GM21576 (cell line): ENCODE measurements at regions not wholly inside any gene's neighbourhood (a gene's known extent, or its start where the extent isn't known, plus 50 kb on each side); places are given as distances from the start of the nearest gene placed in this dataset.
A peak's percentile ranks its signal among the peaks of the same experiment; 100 is the strongest.

Experiments used
- ATAC-seq: cut with Tn5 transposase; IDR thresholded peaks from one replicate; pipeline ENCODE4 v1.9.1; 2021; ENCODE audit warnings: mild to moderate bottlenecking, moderate library complexity; ENCODE audit not compliant: unreplicated experiment

- no peak for ATAC-seq
These were observed 72.0 kb downstream of the RGS12 start for GRCh38 chr4:3364634-3365314.

GRCh38 chr4:3365326-3365725, 72.5 kb downstream of the RGS12 start:
- no peak for ATAC-seq

GRCh38 chr4:3365871-3366842, 73.3 kb downstream of the RGS12 start:
- ATAC-seq: no peak

- ATAC-seq: no peak
These were observed 74.3 kb downstream of the RGS12 start for GRCh38 chr4:3366893-3367775.

- ATAC-seq: no peak
These were observed 73.9 kb upstream of the HGFAC start for GRCh38 chr4:3367866-3368265.

GRCh38 chr4:3368334-3368733, 73.4 kb upstream of the HGFAC start:
- no peak for ATAC-seq

- ATAC-seq: no peak
These were observed 72.7 kb upstream of the HGFAC start for GRCh38 chr4:3368841-3369760.

GRCh38 chr4:3369781-3370674, 71.7 kb upstream of the HGFAC start:
- ATAC-seq: no peak

- no peak for ATAC-seq
These were observed 70.5 kb upstream of the HGFAC start for GRCh38 chr4:3371033-3372001.

GRCh38 chr4:3372264-3372932, 69.4 kb upstream of the HGFAC start:
- ATAC-seq: no peak

- peak; percentile 55 for ATAC-seq
These were observed 68.8 kb upstream of the HGFAC start for GRCh38 chr4:3372933-3373465.

- no peak for ATAC-seq
These were observed 68.3 kb upstream of the HGFAC start for GRCh38 chr4:3373468-3373867.

- ATAC-seq: no peak
These were observed 67.6 kb upstream of the HGFAC start for GRCh38 chr4:3374011-3374645.

- no peak for ATAC-seq
These were observed 67.1 kb upstream of the HGFAC start for GRCh38 chr4:3374667-3375066.

- ATAC-seq: no peak
These were observed 66.1 kb upstream of the HGFAC start for GRCh38 chr4:3375688-3376087.

GRCh38 chr4:3376266-3376665, 65.5 kb upstream of the HGFAC start:
- no peak for ATAC-seq

GRCh38 chr4:3377557-3377956, 64.2 kb upstream of the HGFAC start:
- no peak for ATAC-seq
